Panc1 (cell line): ENCODE measurements at regions not wholly inside any gene's neighbourhood (a gene's known extent, or its start where the extent isn't known, plus 50 kb on each side); places are given as distances from the start of the nearest gene placed in this dataset.

Source experiments
- ATAC-seq: fragments of 200-7000 bp; cut with Tn5 transposase; 2 replicates; pipeline ENCODE4 v1.9.1; 2020; ENCODE audit warnings: mild to moderate bottlenecking, moderate library complexity
- BruUV-seq: library from RNA; stranded (reverse); fragments of 400-500 nt; replicated peaks from 2 replicates; lab custom pipeline; 2021; lab: Mats Ljungman, UMichigan
- CTCF ChIA-PET: fragments of 300-600 bp; sonication (Branson Sonifier 250); formaldehyde crosslinking; loops from one replicate; lab custom pipeline; 2022; ENCODE audit warnings: antibody characterized with exemption; lab: Charles Lee
- POLR2A ChIA-PET: fragments of 300-600 bp; sonication (Branson Sonifier 250); formaldehyde crosslinking; loops from one replicate; lab custom pipeline; 2022; ENCODE audit warnings: antibody characterized with exemption; lab: Charles Lee
- DNase-seq: peaks from one replicate; pipeline ENCODE4 v3.0.0-alpha.2; 2010; ENCODE audit warnings: low read depth, low spot score
- H3K27ac ChIP-seq: 2 replicates; pipeline ENCODE4 v1.5.1; 2011; ENCODE audit warnings: mild to moderate bottlenecking, low read length, inconsistent platforms
- H3K27me3 ChIP-seq: fragments of 200-500 bp; sonication (Bioruptor generic); 2 replicates; pipeline ENCODE4 v1.6.0; 2014; ENCODE audit warnings: low read length, inconsistent platforms; ENCODE audit not compliant: control insufficient read depth, insufficient read depth
- H3K36me3 ChIP-seq: fragments of 200-500 bp; sonication (Bioruptor generic); 2 replicates; pipeline ENCODE4 v1.5.1; 2014; ENCODE audit warnings: inconsistent platforms, mild to moderate bottlenecking, low read length, moderate library complexity; ENCODE audit not compliant: control insufficient read depth, insufficient read depth
- H3K4me1 ChIP-seq: 2 replicates; pipeline ENCODE4 v1.5.1; 2011; ENCODE audit warnings: inconsistent platforms, mild to moderate bottlenecking, low read length, moderate library complexity; ENCODE audit not compliant: control insufficient read depth, insufficient read depth
- H3K4me3 ChIP-seq, 2 experiments: 2 replicates each; pipeline ENCODE4 v1.5.1; 2011 to 2012; ENCODE audit warnings: low read depth in 2 of 2, low read length in 2 of 2, mild to moderate bottlenecking in 2 of 2, inconsistent platforms in 1 of 2, moderate library complexity in 1 of 2
- H3K9me3 ChIP-seq: fragments of 200-500 bp; sonication (Bioruptor generic); 2 replicates; pipeline ENCODE4 v1.5.1; 2014; ENCODE audit warnings: low read depth, mild to moderate bottlenecking, inconsistent platforms, low read length, moderate library complexity; ENCODE audit not compliant: control insufficient read depth, insufficient read depth
- POLR2AphosphoS5 ChIP-seq: IDR thresholded peaks from 2 replicates; pipeline ENCODE4 v1.6.1; 2012; ENCODE audit warnings: mild to moderate bottlenecking, low read depth, low read length, moderate library complexity
- SIN3A ChIP-seq: IDR thresholded peaks from 2 replicates; pipeline ENCODE4 v1.6.1; 2012; ENCODE audit warnings: low read depth, mild to moderate bottlenecking, low read length, moderate library complexity, borderline replicate concordance; ENCODE audit not compliant: insufficient read depth
- TCF7L2 ChIP-seq: IDR thresholded peaks from 2 replicates; pipeline ENCODE4 v1.6.1; 2011; ENCODE audit warnings: mild to moderate bottlenecking, low read depth, low read length, inconsistent platforms
- in situ Hi-C: cut with HindIII; loops from 2 replicates; pipeline ENCODE4 v1.10.0; 2016; ENCODE audit warnings: low sequenced_read_pairs, low pct_unique_long_range_greater_than_20kb
- intact Hi-C: fragments of 100-400 bp; cut with micrococcal nuclease; formaldehyde crosslinking; loops from one replicate; pipeline ENCODE4 v1.10.0; 2022; ENCODE audit not compliant: unreplicated experiment
- TF ChIP-seq, protein P1 (sequence below), 2 experiments: IDR thresholded peaks; 2 replicates each; pipeline ENCODE4 v1.6.1; 2011 to 2012; ENCODE audit warnings: low read depth in 2 of 2, control low read depth in 1 of 2, low read length in 1 of 2, mild to moderate bottlenecking in 1 of 2, moderate library complexity in 1 of 2; ENCODE audit not compliant: insufficient read depth in 1 of 2
- TF ChIP-seq, protein P2 (sequence below): fragments of 450-650 bp; IDR thresholded peaks from 2 replicates; pipeline ENCODE4 v1.5.1; 2017; ENCODE audit warnings: mild to moderate bottlenecking

DNA sequence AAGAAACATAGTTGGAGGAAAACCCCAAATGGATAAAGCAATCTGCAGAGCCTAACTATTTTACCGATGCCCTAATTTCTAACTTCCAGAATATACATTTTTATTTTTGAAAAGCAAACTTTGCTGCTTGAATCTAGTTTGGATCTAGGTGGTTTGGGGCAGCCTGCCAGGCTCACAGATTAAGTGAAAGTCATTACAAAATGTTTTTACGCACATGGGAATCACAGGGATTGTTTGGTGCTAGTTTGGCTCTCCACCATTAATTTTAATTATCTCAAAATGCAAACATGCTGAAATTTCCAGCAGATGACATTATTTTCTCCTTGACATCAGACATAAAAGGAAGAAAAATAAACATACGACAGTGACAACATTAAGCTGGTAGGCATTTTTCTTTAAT, 166.7 kb upstream of the INHBA start:
- in situ Hi-C loops: no loop called here
- POLR2A ChIA-PET: no interaction called here

DNA sequence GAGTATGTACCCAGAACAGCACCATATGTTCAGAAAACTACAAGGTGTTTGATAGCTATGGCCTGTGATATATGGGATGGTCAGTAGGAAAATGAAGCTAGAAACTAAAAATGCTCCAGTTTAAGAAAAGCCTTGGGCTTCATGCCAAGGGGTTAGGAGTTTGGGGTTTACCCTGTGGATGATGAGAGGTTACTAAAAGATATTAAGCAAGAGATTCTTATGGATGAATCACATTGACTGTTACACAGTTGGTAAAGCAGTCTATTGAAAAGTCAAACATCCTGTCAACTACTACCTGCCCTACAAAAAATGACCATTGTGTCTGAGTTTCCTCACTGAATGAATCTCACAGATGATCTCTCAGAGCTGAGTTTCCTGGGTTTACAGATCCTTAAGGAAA, 166.2 kb upstream of the INHBA start:
- TF ChIP-seq, protein P1, sequence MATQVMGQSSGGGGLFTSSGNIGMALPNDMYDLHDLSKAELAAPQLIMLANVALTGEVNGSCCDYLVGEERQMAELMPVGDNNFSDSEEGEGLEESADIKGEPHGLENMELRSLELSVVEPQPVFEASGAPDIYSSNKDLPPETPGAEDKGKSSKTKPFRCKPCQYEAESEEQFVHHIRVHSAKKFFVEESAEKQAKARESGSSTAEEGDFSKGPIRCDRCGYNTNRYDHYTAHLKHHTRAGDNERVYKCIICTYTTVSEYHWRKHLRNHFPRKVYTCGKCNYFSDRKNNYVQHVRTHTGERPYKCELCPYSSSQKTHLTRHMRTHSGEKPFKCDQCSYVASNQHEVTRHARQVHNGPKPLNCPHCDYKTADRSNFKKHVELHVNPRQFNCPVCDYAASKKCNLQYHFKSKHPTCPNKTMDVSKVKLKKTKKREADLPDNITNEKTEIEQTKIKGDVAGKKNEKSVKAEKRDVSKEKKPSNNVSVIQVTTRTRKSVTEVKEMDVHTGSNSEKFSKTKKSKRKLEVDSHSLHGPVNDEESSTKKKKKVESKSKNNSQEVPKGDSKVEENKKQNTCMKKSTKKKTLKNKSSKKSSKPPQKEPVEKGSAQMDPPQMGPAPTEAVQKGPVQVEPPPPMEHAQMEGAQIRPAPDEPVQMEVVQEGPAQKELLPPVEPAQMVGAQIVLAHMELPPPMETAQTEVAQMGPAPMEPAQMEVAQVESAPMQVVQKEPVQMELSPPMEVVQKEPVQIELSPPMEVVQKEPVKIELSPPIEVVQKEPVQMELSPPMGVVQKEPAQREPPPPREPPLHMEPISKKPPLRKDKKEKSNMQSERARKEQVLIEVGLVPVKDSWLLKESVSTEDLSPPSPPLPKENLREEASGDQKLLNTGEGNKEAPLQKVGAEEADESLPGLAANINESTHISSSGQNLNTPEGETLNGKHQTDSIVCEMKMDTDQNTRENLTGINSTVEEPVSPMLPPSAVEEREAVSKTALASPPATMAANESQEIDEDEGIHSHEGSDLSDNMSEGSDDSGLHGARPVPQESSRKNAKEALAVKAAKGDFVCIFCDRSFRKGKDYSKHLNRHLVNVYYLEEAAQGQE (IDR thresholded peaks at IDR 0.05; ENCODE audit: insufficient read depth in 1 of 2, low read depth in 2 of 2, low read length in 1 of 2): no peak
- TF ChIP-seq POLR2AphosphoS5: no peak
- no peak for TF ChIP-seq TCF7L2
- no peak for TF ChIP-seq SIN3A
- TF ChIP-seq, protein P2, sequence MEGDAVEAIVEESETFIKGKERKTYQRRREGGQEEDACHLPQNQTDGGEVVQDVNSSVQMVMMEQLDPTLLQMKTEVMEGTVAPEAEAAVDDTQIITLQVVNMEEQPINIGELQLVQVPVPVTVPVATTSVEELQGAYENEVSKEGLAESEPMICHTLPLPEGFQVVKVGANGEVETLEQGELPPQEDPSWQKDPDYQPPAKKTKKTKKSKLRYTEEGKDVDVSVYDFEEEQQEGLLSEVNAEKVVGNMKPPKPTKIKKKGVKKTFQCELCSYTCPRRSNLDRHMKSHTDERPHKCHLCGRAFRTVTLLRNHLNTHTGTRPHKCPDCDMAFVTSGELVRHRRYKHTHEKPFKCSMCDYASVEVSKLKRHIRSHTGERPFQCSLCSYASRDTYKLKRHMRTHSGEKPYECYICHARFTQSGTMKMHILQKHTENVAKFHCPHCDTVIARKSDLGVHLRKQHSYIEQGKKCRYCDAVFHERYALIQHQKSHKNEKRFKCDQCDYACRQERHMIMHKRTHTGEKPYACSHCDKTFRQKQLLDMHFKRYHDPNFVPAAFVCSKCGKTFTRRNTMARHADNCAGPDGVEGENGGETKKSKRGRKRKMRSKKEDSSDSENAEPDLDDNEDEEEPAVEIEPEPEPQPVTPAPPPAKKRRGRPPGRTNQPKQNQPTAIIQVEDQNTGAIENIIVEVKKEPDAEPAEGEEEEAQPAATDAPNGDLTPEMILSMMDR: no peak
- no peaks in the 10 kb centered on the region for H3K36me3 ChIP-seq
- no peaks in the 10 kb centered on the region for H3K9me3 ChIP-seq
- no peak for DNase-seq
- no TSS peak for BruUV-seq
- intact Hi-C loops: no loop called here
- no peak overlapping the region for H3K27ac ChIP-seq
- no peak for ATAC-seq
- H3K4me3 ChIP-seq: no peak overlapping the region
- H3K27me3 ChIP-seq: no peaks in the 10 kb centered on the region
- ChIA-PET CTCF (no interaction called here), POLR2A (no interaction called here)
- in situ Hi-C loops: no loop called here
- no peaks in the 10 kb centered on the region for H3K4me1 ChIP-seq

More for the DNA sequence above, 166.7 kb upstream of the INHBA start:
- H3K9me3 ChIP-seq: no peaks in the 10 kb centered on the region
- ATAC-seq (no peak), DNase-seq (no peak)
- TF ChIP-seq, protein P1 (IDR thresholded peaks at IDR 0.05; ENCODE audit: insufficient read depth in 1 of 2, low read depth in 2 of 2, low read length in 1 of 2): no peak
- no peak for TF ChIP-seq SIN3A
- no peak for TF ChIP-seq TCF7L2
- TF ChIP-seq POLR2AphosphoS5: no peak
- TF ChIP-seq, protein P2: no peak
- H3K4me1 ChIP-seq: no peaks in the 10 kb centered on the region
- no peak overlapping the region for H3K27ac ChIP-seq
- CTCF ChIA-PET: no interaction called here
- intact Hi-C loops: no loop called here
- no TSS peak for BruUV-seq
- H3K36me3 ChIP-seq: no peaks in the 10 kb centered on the region
- H3K4me3 ChIP-seq: no peak overlapping the region
- H3K27me3 ChIP-seq: no peaks in the 10 kb centered on the region
